Naive thymus-derived CD4-positive, alpha-beta T cell (primary cell): ENCODE measurements at regions not wholly inside any gene's neighbourhood (a gene's known extent, or its start where the extent isn't known, plus 50 kb on each side); places are given as distances from the start of the nearest gene placed in this dataset.

Experiments used
- ATAC-seq: fragments of 150-1000 bp; cut with Tn5 transposase; 2 replicates; pipeline ENCODE4 v1.10.0; 2021; ENCODE audit warnings: mild to moderate bottlenecking, moderate library complexity
- CTCF ChIA-PET: fragments of 350-600 bp; sonication (Branson Sonifier 250); formaldehyde crosslinking; loops from one replicate; lab custom pipeline; 2021; ENCODE audit warnings: antibody characterized with exemption; lab: Charles Lee
- POLR2A ChIA-PET: fragments of 350-600 bp; sonication (Branson Sonifier 250); formaldehyde crosslinking; loops from one replicate; lab custom pipeline; 2021; ENCODE audit warnings: antibody characterized with exemption, inconsistent platforms; lab: Charles Lee
- DNase-seq, 9 donors: peaks; one replicate each; pipeline versions ENCODE4 v3.0.0 to v3.0.0-alpha.2; 2020 to 2022; ENCODE audit warnings: mixed read lengths in 1 of 9
- H3K27ac ChIP-seq: one replicate; pipeline ENCODE4 v1.7.0; 2013; ENCODE audit warnings: mild to moderate bottlenecking, low read depth, low read length, moderate library complexity
- H3K27me3 ChIP-seq, 2 donors: one replicate each; pipeline ENCODE4 v1.7.0; 2013; ENCODE audit warnings: low read length in 2 of 2, mild to moderate bottlenecking in 2 of 2, moderate library complexity in 2 of 2; ENCODE audit not compliant: control insufficient read depth in 2 of 2, insufficient read depth in 2 of 2
- H3K36me3 ChIP-seq, 3 experiments: 1 replicate in 2 of 3; 2 replicates in 1 of 3; pipeline ENCODE4 v1.7.0; 2013; ENCODE audit warnings: low read length in 3 of 3, mild to moderate bottlenecking in 3 of 3, moderate library complexity in 1 of 3; ENCODE audit not compliant: insufficient read depth in 3 of 3, control insufficient read depth in 2 of 3
- H3K4me1 ChIP-seq, 2 donors: one replicate each; pipeline ENCODE4 v1.7.0; 2013; ENCODE audit warnings: low read length in 2 of 2, mild to moderate bottlenecking in 2 of 2, moderate library complexity in 1 of 2; ENCODE audit not compliant: control insufficient read depth in 2 of 2, insufficient read depth in 2 of 2
- H3K4me3 ChIP-seq: 2 replicates; pipeline ENCODE4 v1.7.0; 2013; ENCODE audit warnings: mild to moderate bottlenecking, low read length
- H3K9me3 ChIP-seq, 3 experiments: 1 replicate in 2 of 3; 2 replicates in 1 of 3; pipeline ENCODE4 v1.7.0; 2013; ENCODE audit warnings: low read length in 3 of 3; ENCODE audit not compliant: control insufficient read depth in 2 of 3
- H3K27ac Mint-ChIP-seq, 9 donors: one replicate each; pipeline ENCODE4 v1.8.0; 2020 to 2022; ENCODE audit warnings: mixed read lengths in 9 of 9, mild to moderate bottlenecking in 8 of 9, moderate library complexity in 5 of 9, inconsistent platforms in 2 of 9
- H3K27me3 Mint-ChIP-seq, 5 donors: one replicate each; pipeline ENCODE4 v1.8.0; 2021 to 2022; ENCODE audit warnings: mixed read lengths in 5 of 5, mild to moderate bottlenecking in 1 of 5
- H3K36me3 Mint-ChIP-seq, 5 donors: one replicate each; pipeline ENCODE4 v1.8.0; 2020 to 2022; ENCODE audit warnings: mixed read lengths in 5 of 5, mild to moderate bottlenecking in 3 of 5, inconsistent platforms in 1 of 5
- H3K4me1 Mint-ChIP-seq, 7 donors: one replicate each; pipeline ENCODE4 v1.8.0; 2020 to 2022; ENCODE audit warnings: mixed read lengths in 7 of 7, mild to moderate bottlenecking in 3 of 7, inconsistent platforms in 1 of 7
- H3K4me3 Mint-ChIP-seq, 10 donors: one replicate each; pipeline ENCODE4 v1.8.0; 2020 to 2022; ENCODE audit warnings: mild to moderate bottlenecking in 10 of 10, mixed read lengths in 10 of 10, moderate library complexity in 6 of 10, inconsistent platforms in 2 of 10
- H3K9me3 Mint-ChIP-seq, 11 donors: one replicate each; pipeline ENCODE4 v1.8.0; 2020 to 2022; ENCODE audit warnings: mixed read lengths in 11 of 11, mild to moderate bottlenecking in 4 of 11, inconsistent platforms in 1 of 11, moderate library complexity in 1 of 11
- intact Hi-C, 2 donors: fragments of 100-400 bp; cut with micrococcal nuclease; formaldehyde crosslinking; loops; one replicate each; pipeline ENCODE4 v1.15.1; 2023

GRCh38 chr12:126742241-126742641, 1524.7 kb upstream of the TMEM132C start:
- intact Hi-C loops = no loop called here

GRCh38 chr12:126747530-126748149, 1519.3 kb upstream of the TMEM132C start:
- no peaks in the 10 kb centered on the region for H3K36me3 Mint-ChIP-seq
- Histone ChIP-seq H3K27ac (no peak overlapping the region), H3K36me3 (no peaks in the 10 kb centered on the region), H3K27me3 (no peaks in the 10 kb centered on the region), H3K4me3 (no peak overlapping the region), H3K4me1 (no peaks in the 10 kb centered on the region), H3K9me3 (no peaks in the 10 kb centered on the region)
- H3K9me3 Mint-ChIP-seq = peaks cover 0 to 6% (median 0%) of the 10 kb centered on the region in 11 donors
- ChIA-PET POLR2A (no interaction called here), CTCF (interaction anchor here (0.7 to 1.3 kb wide), 4 partner anchors 9 to 14 kb away, joined by 3 to 4 read pairs (median 3); no protein-coding TSS in a partner anchor)
- intact Hi-C loops = loop anchor here (1.0 to 5.0 kb wide), 3 partner anchors 400 to 1565 kb away; no protein-coding TSS in a partner anchor
- H3K27ac Mint-ChIP-seq = no peak overlapping the region
- ATAC-seq (peak; percentile 72), DNase-seq (peak in 7 of 9 donors; percentile 18 to 63 (median 40))
- H3K4me1 Mint-ChIP-seq = peaks cover 0 to 4% (median 0%) of the 10 kb centered on the region in 7 donors
- no peaks in the 10 kb centered on the region for H3K27me3 Mint-ChIP-seq
- no peak overlapping the region for H3K4me3 Mint-ChIP-seq

More at GRCh38 chr12:126742241-126742641, 1524.7 kb upstream of the TMEM132C start:
- H3K4me3 Mint-ChIP-seq = no peak overlapping the region
- H3K9me3 Mint-ChIP-seq = no peaks in the 10 kb centered on the region
- no peak overlapping the region for H3K27ac Mint-ChIP-seq
- POLR2A ChIA-PET = no interaction called here
- H3K27me3 Mint-ChIP-seq = no peaks in the 10 kb centered on the region
- H3K4me3 ChIP-seq = no peak overlapping the region
- H3K9me3 ChIP-seq = no peaks in the 10 kb centered on the region
- no peaks in the 10 kb centered on the region for H3K36me3 Mint-ChIP-seq
- no peak overlapping the region for H3K27ac ChIP-seq
- CTCF ChIA-PET = no interaction called here
- H3K4me1 Mint-ChIP-seq = no peaks in the 10 kb centered on the region
- no peaks in the 10 kb centered on the region for H3K4me1 ChIP-seq
- DNase-seq (no peak), ATAC-seq (no peak)
- H3K27me3 ChIP-seq = no peaks in the 10 kb centered on the region
- no peaks in the 10 kb centered on the region for H3K36me3 ChIP-seq

GRCh38 chr12:126752021-126752420, 1514.9 kb upstream of the TMEM132C start:
- Mint-ChIP-seq H3K27me3 (no peaks in the 10 kb centered on the region), H3K36me3 (peaks cover 0 to 1% (median 0%) of the 10 kb centered on the region in 5 donors), H3K27ac (no peak overlapping the region), H3K4me3 (no peak overlapping the region), H3K9me3 (peaks cover 0 to 6% (median 0%) of the 10 kb centered on the region in 11 donors), H3K4me1 (peaks cover 0 to 4% (median 0%) of the 10 kb centered on the region in 7 donors)
- no peaks in the 10 kb centered on the region for H3K4me1 ChIP-seq
- H3K4me3 ChIP-seq = no peak overlapping the region
- H3K9me3 ChIP-seq = no peaks in the 10 kb centered on the region
- ATAC-seq = no peak
- DNase-seq = no peak
- intact Hi-C loops = no loop called here
- H3K27ac ChIP-seq = no peak overlapping the region
- POLR2A ChIA-PET = no interaction called here
- no peaks in the 10 kb centered on the region for H3K36me3 ChIP-seq
- CTCF ChIA-PET = no interaction called here
- no peaks in the 10 kb centered on the region for H3K27me3 ChIP-seq

- no peak overlapping the region for H3K27ac ChIP-seq
- CTCF ChIA-PET = interaction anchor here (1.7 kb wide), 1 partner anchor 10 kb away, joined by 4 read pairs; no protein-coding TSS in a partner anchor
- H3K27me3 ChIP-seq = no peaks in the 10 kb centered on the region
- Mint-ChIP-seq H3K9me3 (peaks cover 0 to 9% (median 3%) of the 10 kb centered on the region in 11 donors), H3K27me3 (peaks cover 0 to 5% (median 0%) of the 10 kb centered on the region in 5 donors), H3K36me3 (peaks cover 0 to 1% (median 0%) of the 10 kb centered on the region in 5 donors), H3K4me3 (no peak overlapping the region), H3K4me1 (peaks cover 0 to 5% (median 0%) of the 10 kb centered on the region in 7 donors), H3K27ac (no peak overlapping the region)
- H3K36me3 ChIP-seq = no peaks in the 10 kb centered on the region
- no peak overlapping the region for H3K4me3 ChIP-seq
- H3K4me1 ChIP-seq = no peaks in the 10 kb centered on the region
- intact Hi-C loops = no loop called here
- ATAC-seq (no peak), DNase-seq (no peak)
- H3K9me3 ChIP-seq = no peaks in the 10 kb centered on the region
- POLR2A ChIA-PET = no interaction called here
Measured at GRCh38 chr12:126757326-126757725, 1509.6 kb upstream of the TMEM132C start.

GRCh38 chr12:126760092-126760491, 1506.9 kb upstream of the TMEM132C start:
- H3K36me3 Mint-ChIP-seq = peaks cover 0 to 14% (median 10%) of the 10 kb centered on the region in 5 donors
- intact Hi-C loops = no loop called here
- ATAC-seq (no peak), DNase-seq (no peak)
- H3K4me1 Mint-ChIP-seq = peaks cover 0 to 7% (median 5%) of the 10 kb centered on the region in 7 donors
- ChIA-PET POLR2A (no interaction called here), CTCF (interaction anchor here (0.9 kb wide), 1 partner anchor 13 kb away, joined by 3 read pairs; no protein-coding TSS in a partner anchor)
- Histone ChIP-seq H3K4me3 (no peak overlapping the region), H3K27ac (no peak overlapping the region), H3K27me3 (no peaks in the 10 kb centered on the region), H3K36me3 (no peaks in the 10 kb centered on the region), H3K9me3 (peaks cover 0 to 15% (median 0%) of the 10 kb centered on the region in 3 experiments), H3K4me1 (peaks cover 0 to 8% of the 10 kb centered on the region in 2 donors)
- H3K9me3 Mint-ChIP-seq = peaks cover 5 to 33% (median 18%) of the 10 kb centered on the region in 11 donors
- H3K27ac Mint-ChIP-seq = no peak overlapping the region
- H3K27me3 Mint-ChIP-seq = peaks cover 0 to 5% (median 0%) of the 10 kb centered on the region in 5 donors
- H3K4me3 Mint-ChIP-seq = no peak overlapping the region

- DNase-seq = no peak
- intact Hi-C loops = no loop called here
- POLR2A ChIA-PET = no interaction called here
- Histone ChIP-seq H3K9me3 (peaks cover 0 to 15% (median 0%) of the 10 kb centered on the region in 3 experiments), H3K27ac (no peak overlapping the region), H3K36me3 (no peaks in the 10 kb centered on the region), H3K27me3 (no peaks in the 10 kb centered on the region), H3K4me3 (no peak overlapping the region), H3K4me1 (peaks cover 0 to 14% of the 10 kb centered on the region in 2 donors)
- peaks cover 0 to 7% (median 5%) of the 10 kb centered on the region in 7 donors for H3K4me1 Mint-ChIP-seq
- ATAC-seq = no peak
- no peak overlapping the region for H3K4me3 Mint-ChIP-seq
- H3K36me3 Mint-ChIP-seq = peaks cover 0 to 14% (median 10%) of the 10 kb centered on the region in 5 donors
- peaks cover 5 to 41% (median 19%) of the 10 kb centered on the region in 11 donors for H3K9me3 Mint-ChIP-seq
- no peak overlapping the region for H3K27ac Mint-ChIP-seq
- CTCF ChIA-PET = interaction anchor here (0.9 kb wide), 1 partner anchor 13 kb away, joined by 3 read pairs; no protein-coding TSS in a partner anchor
- H3K27me3 Mint-ChIP-seq = peaks cover 0 to 5% (median 0%) of the 10 kb centered on the region in 5 donors
Measured at GRCh38 chr12:126761420-126761819, 1505.5 kb upstream of the TMEM132C start.
